ENCODE measurements at regions not wholly inside any gene's neighbourhood (a gene's known extent, or its start where the extent isn't known, plus 50 kb on each side); places are given as distances from the start of the nearest gene placed in this dataset.
"Not testable (repeated sequence)": the region's sequence is repeated elsewhere in the genome, so short reads cannot be mapped to it uniquely, and the experiment has no call there.

- DNase-seq (ENCODE audit: low read depth in 4 of 4, low spot score in 3 of 4): no peak
Measured at GRCh38 chr22:47888817-47889216, 1126.4 kb downstream of the TBC1D22A start.

DNA sequence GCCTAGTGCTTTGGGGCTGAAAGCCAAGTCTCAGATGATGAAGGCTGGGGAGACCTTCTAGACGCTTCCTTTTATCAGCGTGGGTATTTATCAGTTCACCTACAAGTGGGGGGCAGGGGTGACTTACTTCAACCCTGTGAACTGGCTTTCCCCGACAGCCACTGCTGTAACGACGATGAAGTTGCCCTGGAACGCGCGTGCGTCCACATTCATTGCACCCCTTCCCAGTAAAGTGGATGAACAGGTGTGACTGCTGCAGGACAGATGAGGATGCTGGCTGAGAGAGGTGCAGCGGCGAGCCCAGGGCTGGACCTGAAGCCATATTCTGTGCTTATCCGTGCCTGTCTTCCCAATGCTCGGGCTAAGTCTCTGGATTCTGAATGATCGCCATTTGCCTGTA lies 1122.3 kb downstream of the TBC1D22A start:
- no peak for DNase-seq (ENCODE audit: low read depth in 4 of 4, low spot score in 3 of 4)

DNA sequence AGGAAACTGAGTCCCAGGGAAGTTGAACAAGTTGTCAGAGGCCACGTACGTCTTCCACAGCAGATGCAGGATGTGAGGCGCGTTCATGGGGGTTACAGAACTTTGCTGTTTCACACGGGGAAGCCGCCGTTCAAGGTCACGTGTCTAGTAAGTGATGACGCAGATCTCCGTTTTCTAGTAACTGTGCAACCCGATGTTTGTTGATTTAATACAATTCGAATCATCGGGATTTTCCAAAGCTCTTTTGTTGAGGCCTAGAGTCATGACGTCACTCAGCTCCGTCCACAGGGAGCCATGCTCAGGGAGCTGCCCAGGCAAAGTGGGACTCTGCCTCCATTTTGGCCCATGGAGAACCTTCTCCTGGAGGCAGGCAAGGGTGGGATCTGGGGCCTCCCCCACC lies 1121.8 kb downstream of the TBC1D22A start:
- DNase-seq (ENCODE audit: low read depth in 4 of 4, low spot score in 3 of 4): no peak

GRCh38 chr22:47883757-47884156 lies 1121.3 kb downstream of the TBC1D22A start:
- DNase-seq (ENCODE audit: low read depth in 4 of 4, low spot score in 3 of 4): no peak

DNA sequence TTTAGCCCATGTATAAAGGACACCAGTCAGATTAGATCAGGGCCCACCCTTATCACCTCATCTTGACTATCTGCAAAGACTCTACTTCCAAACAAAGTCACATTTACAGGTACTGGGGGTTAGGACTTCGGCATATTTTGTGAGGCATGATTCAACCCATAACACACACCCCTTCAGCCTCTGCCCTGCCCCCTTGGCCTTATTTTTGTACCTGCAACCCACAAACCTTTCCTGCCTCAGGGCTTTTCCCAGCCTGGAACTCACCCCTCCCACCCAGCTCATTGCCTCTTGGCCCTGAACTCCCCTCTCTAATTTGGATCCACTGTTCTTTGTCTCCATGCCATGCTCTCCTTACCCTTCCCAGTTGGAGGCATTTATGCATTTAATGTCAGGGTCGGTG lies 1116.9 kb downstream of the TBC1D22A start:
- DNase-seq (ENCODE audit: low read depth in 4 of 4, low spot score in 3 of 4): no peak

GRCh38 chr22:47878460-47878859 lies 1116.0 kb downstream of the TBC1D22A start:
- peak in 2 of 4 donors; percentile 25 to 32 for DNase-seq (ENCODE audit: low read depth in 4 of 4, low spot score in 3 of 4)

DNA sequence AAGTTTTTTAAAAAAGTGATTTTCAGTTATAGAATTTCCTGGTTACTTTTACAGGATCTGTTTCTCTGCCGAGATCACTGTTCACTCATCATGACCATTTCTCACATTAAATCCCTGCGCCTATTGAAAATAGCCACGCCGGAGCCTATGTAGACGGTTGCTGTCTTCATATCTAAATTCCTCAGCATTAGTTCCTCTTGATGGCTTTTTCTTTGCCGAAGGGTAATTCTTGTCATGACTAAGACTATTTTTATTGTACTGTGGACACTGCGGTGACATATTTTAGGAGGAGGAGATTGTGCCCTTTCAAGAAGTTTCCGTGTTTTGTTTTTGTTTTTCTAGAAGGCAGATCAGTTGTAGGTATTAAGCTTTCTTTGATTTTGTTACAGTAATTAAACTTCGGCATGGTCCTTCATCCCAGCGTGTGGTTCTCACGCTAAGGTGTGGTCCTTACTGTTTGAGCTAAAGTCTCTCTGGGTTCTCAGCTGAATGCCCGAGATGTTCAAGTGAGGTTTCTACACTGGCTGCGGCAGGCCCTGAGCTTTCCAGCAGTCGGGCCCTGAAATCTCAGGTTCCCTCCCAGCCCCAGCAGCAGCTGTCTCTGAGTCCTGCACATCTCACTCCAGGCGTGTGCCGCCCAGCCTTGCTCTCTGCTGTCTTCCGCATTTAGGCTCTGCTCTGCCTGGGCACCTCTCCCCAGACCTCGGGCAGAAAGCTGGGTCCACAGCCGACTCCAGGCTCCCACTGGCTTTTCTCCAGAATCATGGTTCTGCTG lies 1110.5 kb downstream of the TBC1D22A start:
- DNase-seq (ENCODE audit: low read depth in 4 of 4, low spot score in 3 of 4): no peak

- no peak for DNase-seq (ENCODE audit: low read depth in 4 of 4, low spot score in 3 of 4)
Measured at GRCh38 chr22:47865626-47866025, 1103.2 kb downstream of the TBC1D22A start.

GRCh38 chr22:47862394-47862793 lies 1099.9 kb downstream of the TBC1D22A start:
- DNase-seq (ENCODE audit: low read depth in 4 of 4, low spot score in 3 of 4): no peak

- not testable (repeated sequence) for DNase-seq (ENCODE audit: low read depth in 4 of 4, low spot score in 3 of 4)
Measured at GRCh38 chr22:47860907-47861306, 1098.5 kb downstream of the TBC1D22A start.

DNA sequence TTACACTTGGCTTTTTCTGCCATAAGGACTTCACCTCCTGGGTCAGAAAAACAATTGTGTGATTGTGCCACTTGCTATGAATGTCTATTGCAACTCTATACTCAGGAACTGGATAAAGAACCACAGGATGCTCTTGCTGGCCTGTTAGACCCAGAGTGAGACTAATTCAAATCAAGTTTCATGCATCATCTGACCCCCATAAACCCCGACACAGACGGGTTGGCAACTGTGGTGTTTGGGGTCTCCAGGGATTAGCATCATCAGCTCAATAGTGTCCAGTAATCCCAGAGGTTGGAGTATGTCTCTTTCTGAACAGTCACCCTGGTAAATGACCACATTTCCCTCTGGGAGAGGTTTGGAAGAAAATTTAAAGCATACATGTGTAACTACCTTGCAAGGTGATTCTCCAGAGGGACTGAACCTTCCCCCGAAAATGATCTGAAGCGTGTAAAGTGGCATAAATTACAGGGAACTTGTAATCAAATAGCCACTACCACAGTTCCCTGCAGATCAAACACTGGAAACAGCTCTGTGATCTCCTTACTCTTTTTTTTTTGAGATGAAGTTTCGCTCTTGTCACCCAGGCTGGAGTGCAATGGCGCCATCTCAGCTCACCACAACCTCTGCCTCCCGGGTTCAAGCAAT lies 1097.6 kb downstream of the TBC1D22A start:
- no peak for DNase-seq (ENCODE audit: low read depth in 4 of 4, low spot score in 3 of 4)

DNA sequence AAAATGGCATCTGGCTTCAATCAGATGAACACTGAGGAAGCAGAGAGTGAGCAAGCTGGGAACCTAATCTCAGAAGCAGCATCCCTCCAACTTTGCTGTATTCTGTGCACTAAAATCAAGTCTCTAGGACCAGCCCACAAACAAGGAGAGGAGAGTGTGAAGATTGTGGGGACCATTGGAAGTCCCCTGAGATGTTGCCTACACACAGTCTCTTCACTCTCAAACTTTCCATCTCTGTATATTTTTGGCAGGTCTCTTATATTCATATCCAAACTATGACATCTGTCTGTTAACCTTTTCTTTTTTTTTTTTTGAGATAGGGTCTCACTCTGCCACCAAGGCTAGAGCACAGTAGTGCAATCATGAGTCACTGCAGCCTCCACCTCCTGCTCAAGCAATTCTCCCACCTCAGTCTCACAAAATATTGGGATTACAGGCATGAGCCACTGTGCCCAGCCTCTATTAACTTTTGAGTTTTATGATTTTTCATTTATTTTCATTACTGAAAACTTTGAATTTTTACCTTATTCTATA lies 1096.4 kb downstream of the TBC1D22A start:
- DNase-seq (ENCODE audit: low read depth in 4 of 4, low spot score in 3 of 4): no peak

DNA sequence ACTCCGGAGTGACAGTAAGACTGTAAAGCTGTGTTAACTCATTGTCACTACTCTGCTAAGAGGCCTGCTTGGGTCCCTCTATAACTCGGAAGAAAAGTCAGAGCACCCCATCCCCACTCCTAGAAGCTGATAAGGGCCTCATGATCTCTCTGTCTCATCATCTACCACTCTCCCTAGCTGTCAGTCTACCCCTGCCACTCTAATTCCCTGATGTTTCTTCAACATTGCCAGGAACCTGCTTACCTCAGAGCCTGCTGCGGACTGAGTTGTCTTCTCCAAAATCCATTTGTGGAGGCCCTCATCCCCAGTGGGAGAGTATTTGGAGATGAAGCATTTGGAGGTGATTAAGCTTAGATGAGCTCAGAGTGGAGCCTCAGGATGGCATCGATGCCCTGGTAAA lies 1092.2 kb downstream of the TBC1D22A start:
- DNase-seq (ENCODE audit: low read depth in 4 of 4, low spot score in 3 of 4): no peak

GRCh38 chr22:47854251-47854650 lies 1091.8 kb downstream of the TBC1D22A start:
- DNase-seq (ENCODE audit: low read depth in 4 of 4, low spot score in 3 of 4): no peak

GRCh38 chr22:47853750-47854149 lies 1091.3 kb downstream of the TBC1D22A start:
- no peak for DNase-seq (ENCODE audit: low read depth in 4 of 4, low spot score in 3 of 4)

DNA sequence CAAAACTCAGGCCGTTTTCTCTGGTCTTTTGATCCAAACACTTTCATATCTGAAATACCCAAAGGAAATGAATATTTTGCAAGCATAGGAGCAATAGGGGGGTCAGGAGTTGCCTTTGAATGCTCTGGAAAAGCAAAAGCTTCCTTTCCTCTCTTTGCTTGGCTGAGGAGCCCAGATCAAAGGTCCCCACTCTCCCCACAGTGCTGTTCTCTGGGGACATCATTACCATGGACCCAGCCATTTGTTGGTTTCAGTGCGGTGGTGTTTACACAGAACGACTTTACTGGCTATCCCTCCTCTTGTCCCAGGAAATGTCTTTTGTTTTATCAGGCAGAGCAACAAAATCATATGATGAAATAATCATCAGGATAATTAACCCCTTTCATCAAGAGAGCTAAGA lies 1089.1 kb downstream of the TBC1D22A start:
- no peak for DNase-seq (ENCODE audit: low read depth in 4 of 4, low spot score in 3 of 4)

- DNase-seq (ENCODE audit: low read depth in 4 of 4, low spot score in 3 of 4): peak in 2 of 4 donors; percentile 35 to 65
Measured at GRCh38 chr22:47850644-47851151, 1088.2 kb downstream of the TBC1D22A start.

GRCh38 chr22:47849576-47849975 lies 1087.1 kb downstream of the TBC1D22A start:
- no peak for DNase-seq (ENCODE audit: low read depth in 4 of 4, low spot score in 3 of 4)

DNA sequence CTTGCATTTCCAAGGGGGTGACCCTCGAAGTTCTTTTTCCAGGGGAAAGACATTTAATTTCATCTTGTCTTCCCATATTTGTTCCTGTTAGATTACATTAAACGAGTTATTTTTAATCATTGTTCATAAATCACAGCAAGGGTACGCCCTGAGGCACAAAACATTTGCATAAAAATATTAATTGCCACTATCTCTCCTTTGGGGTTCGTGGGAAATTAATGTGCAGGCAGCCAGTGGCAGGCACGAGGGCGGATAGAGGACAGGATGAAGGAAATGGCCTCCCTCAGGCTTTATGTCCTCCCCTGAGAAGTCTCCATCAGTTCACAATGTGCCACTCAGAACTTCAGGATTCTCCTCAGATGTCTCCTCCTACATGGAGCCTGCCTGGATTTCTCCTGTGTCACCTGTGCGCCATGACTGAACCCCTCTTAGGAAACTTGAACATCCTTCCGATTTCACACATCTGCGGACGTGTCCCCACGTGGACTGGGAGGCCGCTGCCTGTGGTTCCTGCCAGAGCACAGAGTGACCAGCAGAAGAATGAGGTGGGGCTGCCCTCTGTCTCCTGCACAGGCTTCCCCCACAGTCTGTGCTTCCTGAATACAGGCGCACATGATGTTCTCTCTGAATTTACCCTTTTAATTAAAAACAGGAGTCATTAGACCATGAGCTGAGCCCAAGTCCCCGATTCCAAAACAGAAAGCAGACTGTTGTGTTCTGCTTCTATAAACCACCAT lies 1085.9 kb downstream of the TBC1D22A start:
- no peak for DNase-seq (ENCODE audit: low read depth in 4 of 4, low spot score in 3 of 4)

GRCh38 chr22:47847131-47847890 lies 1084.9 kb downstream of the TBC1D22A start:
- DNase-seq (ENCODE audit: low read depth in 4 of 4, low spot score in 3 of 4): no peak
